ENCODE measurements at regions not wholly inside any gene's neighbourhood (a gene's known extent, or its start where the extent isn't known, plus 50 kb on each side); places are given as distances from the start of the nearest gene placed in this dataset.

DNA sequence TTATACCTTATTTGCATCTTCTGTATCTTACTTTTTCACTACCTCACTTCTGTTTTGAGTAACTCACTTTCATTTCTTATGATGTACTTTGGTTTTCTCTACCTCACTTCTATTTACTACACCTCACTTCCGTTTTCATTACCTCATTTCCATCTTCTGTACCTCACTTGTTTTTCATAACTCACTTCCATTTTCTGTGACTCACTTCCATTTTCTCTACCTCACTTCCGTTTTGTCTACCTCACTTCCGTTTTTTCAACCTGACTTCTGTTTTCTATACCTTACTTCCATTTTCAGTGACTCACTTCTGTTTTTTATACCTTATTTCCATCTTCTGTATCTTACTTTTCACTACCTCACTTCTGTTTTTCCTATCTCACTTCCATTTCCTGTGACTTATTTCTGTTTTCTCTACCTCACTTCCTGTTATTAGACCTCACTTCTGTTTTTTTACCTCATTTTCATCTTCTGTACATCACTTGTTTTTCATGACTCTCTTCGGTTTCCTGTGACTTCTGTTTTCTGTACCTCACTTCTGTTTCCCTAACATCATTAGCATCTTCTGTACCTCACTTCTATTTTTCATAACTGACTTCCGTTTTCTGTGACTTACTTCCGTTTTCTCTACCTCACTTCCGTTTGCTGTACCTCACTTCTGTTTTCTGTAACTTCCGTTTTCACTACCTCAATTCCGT lies 493.1 kb upstream of the AKR1E2 start:
- peaks cover 12% of the 10 kb centered on the region; the same call in 1 of the 2 replicates for H3K4me1 ChIP-seq (ENCODE audit: control insufficient read depth, low read length)
- H3K27ac ChIP-seq (ENCODE audit: low read depth, low read length): peak overlapping the region; percentile 60

DNA sequence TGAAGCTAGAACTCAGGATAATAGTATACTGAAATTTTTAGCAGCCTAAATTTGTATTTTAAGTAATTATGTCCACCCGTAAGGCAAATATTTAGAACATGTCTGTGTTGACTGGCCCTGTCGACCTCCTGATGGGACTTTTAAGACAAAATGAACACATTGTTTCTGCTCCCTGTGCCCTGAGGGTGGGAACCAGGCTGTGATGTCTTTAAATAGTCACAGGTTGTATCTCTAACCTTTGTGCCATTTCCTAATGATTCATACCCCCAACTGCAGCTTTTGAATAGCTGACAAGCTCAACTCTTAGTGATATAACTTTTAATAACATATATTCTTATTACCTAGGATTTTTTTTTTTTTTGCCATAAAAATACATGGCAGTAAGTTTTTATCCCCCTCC lies 494.9 kb upstream of the AKR1E2 start:
- H3K27ac ChIP-seq (ENCODE audit: low read depth, low read length): no peak overlapping the region
- H4K20me1 ChIP-seq (ENCODE audit: control insufficient read depth, insufficient read depth, low read depth, low read length): no peaks in the 10 kb centered on the region
- H3K9me3 ChIP-seq (ENCODE audit: control insufficient read depth, insufficient read depth, low read length): peaks cover 41% of the 10 kb centered on the region
- peaks cover 32% of the 10 kb centered on the region for H3F3A ChIP-seq (ENCODE audit: control insufficient read depth, insufficient read depth)
- no peak for TF ChIP-seq EZH2phosphoT487 (IDR thresholded peaks at IDR 0.05; ENCODE audit: borderline replicate concordance, low read length)
- TF ChIP-seq, protein P1, sequence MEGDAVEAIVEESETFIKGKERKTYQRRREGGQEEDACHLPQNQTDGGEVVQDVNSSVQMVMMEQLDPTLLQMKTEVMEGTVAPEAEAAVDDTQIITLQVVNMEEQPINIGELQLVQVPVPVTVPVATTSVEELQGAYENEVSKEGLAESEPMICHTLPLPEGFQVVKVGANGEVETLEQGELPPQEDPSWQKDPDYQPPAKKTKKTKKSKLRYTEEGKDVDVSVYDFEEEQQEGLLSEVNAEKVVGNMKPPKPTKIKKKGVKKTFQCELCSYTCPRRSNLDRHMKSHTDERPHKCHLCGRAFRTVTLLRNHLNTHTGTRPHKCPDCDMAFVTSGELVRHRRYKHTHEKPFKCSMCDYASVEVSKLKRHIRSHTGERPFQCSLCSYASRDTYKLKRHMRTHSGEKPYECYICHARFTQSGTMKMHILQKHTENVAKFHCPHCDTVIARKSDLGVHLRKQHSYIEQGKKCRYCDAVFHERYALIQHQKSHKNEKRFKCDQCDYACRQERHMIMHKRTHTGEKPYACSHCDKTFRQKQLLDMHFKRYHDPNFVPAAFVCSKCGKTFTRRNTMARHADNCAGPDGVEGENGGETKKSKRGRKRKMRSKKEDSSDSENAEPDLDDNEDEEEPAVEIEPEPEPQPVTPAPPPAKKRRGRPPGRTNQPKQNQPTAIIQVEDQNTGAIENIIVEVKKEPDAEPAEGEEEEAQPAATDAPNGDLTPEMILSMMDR (IDR thresholded peaks at IDR 0.05; ENCODE audit: low read depth, low read length, poor library complexity, severe bottlenecking): no peak
- H3K36me3 ChIP-seq (ENCODE audit: control insufficient read depth, low read length): no peaks in the 10 kb centered on the region; the same call in 1 of the 2 replicates
- H3K4me2 ChIP-seq (ENCODE audit: low read length): no peak overlapping the region
- H3K79me2 ChIP-seq (ENCODE audit: control insufficient read depth, low read length): no peaks in the 10 kb centered on the region
- no peaks in the 10 kb centered on the region for H3K27me3 ChIP-seq (ENCODE audit: control insufficient read depth, low read length)
- peaks cover 12% of the 10 kb centered on the region; the same call in 1 of the 2 replicates for H3K4me1 ChIP-seq (ENCODE audit: control insufficient read depth, low read length)
- no peaks in the 10 kb centered on the region for H3K9me2 ChIP-seq (replicated peaks; ENCODE audit: control insufficient read depth, low read length)
- H3K4me3 ChIP-seq (ENCODE audit: low read length): no peak overlapping the region

More for the DNA sequence above, 493.1 kb upstream of the AKR1E2 start:
- no peaks in the 10 kb centered on the region for H4K20me1 ChIP-seq (ENCODE audit: control insufficient read depth, insufficient read depth, low read depth, low read length)
- no peaks in the 10 kb centered on the region for H3K27me3 ChIP-seq (ENCODE audit: control insufficient read depth, low read length)
- H3K9me2 ChIP-seq (replicated peaks; ENCODE audit: control insufficient read depth, low read length): no peaks in the 10 kb centered on the region
- H3K36me3 ChIP-seq (ENCODE audit: control insufficient read depth, low read length): no peaks in the 10 kb centered on the region; the same call in 1 of the 2 replicates
- peaks cover 32% of the 10 kb centered on the region for H3F3A ChIP-seq (ENCODE audit: control insufficient read depth, insufficient read depth)
- no peak for TF ChIP-seq EZH2phosphoT487 (IDR thresholded peaks at IDR 0.05; ENCODE audit: borderline replicate concordance, low read length)
- TF ChIP-seq, protein P1 (IDR thresholded peaks at IDR 0.05; ENCODE audit: low read depth, low read length, poor library complexity, severe bottlenecking): no peak
- peak overlapping the region; percentile 4; the same call in 1 of the 2 replicates for H3K4me2 ChIP-seq (ENCODE audit: low read length)
- H3K4me3 ChIP-seq (ENCODE audit: low read length): peak overlapping the region; percentile 27
- H3K79me2 ChIP-seq (ENCODE audit: control insufficient read depth, low read length): no peaks in the 10 kb centered on the region
- H3K9me3 ChIP-seq (ENCODE audit: control insufficient read depth, insufficient read depth, low read length): peaks cover 43% of the 10 kb centered on the region

DNA sequence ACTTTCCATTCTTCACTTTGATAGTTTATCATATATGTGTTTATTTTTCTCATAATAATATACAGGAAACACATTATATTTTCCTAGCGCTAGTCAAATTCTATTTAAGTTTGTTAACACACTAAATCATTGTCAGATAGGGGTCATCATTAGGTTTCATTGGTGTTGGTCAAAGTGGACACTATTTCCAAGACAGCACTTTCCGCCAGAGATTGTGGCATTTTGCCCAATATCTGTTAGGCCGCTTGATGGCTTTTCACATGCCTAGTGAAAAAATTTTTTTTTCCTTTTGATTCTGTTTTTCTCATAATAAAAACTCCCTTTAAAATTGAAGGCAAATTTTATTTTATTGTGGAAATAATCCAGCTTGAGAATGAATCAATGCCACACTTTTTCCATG lies 495.4 kb upstream of the AKR1E2 start:
- H3K4me2 ChIP-seq (ENCODE audit: low read length): no peak overlapping the region
- no peaks in the 10 kb centered on the region; the same call in 1 of the 2 replicates for H3K36me3 ChIP-seq (ENCODE audit: control insufficient read depth, low read length)
- peaks cover 40% of the 10 kb centered on the region for H3K9me3 ChIP-seq (ENCODE audit: control insufficient read depth, insufficient read depth, low read length)
- no peaks in the 10 kb centered on the region for H3K27me3 ChIP-seq (ENCODE audit: control insufficient read depth, low read length)
- H3K9me2 ChIP-seq (replicated peaks; ENCODE audit: control insufficient read depth, low read length): no peaks in the 10 kb centered on the region
- no peak for TF ChIP-seq EZH2phosphoT487 (IDR thresholded peaks at IDR 0.05; ENCODE audit: borderline replicate concordance, low read length)
- TF ChIP-seq, protein P1 (IDR thresholded peaks at IDR 0.05; ENCODE audit: low read depth, low read length, poor library complexity, severe bottlenecking): no peak
- H3K4me1 ChIP-seq (ENCODE audit: control insufficient read depth, low read length): peaks cover 12% of the 10 kb centered on the region; the same call in 1 of the 2 replicates
- H3K27ac ChIP-seq (ENCODE audit: low read depth, low read length): no peak overlapping the region
- no peak overlapping the region for H3K4me3 ChIP-seq (ENCODE audit: low read length)
- H3K79me2 ChIP-seq (ENCODE audit: control insufficient read depth, low read length): no peaks in the 10 kb centered on the region
- no peaks in the 10 kb centered on the region for H4K20me1 ChIP-seq (ENCODE audit: control insufficient read depth, insufficient read depth, low read depth, low read length)
- H3F3A ChIP-seq (ENCODE audit: control insufficient read depth, insufficient read depth): peaks cover 32% of the 10 kb centered on the region
